HG02852 (cell line): ENCODE measurements at regions not wholly inside any gene's neighbourhood (a gene's known extent, or its start where the extent isn't known, plus 50 kb on each side); places are given as distances from the start of the nearest gene placed in this dataset.

Experiments used
- ATAC-seq: cut with Tn5 transposase; IDR thresholded peaks from one replicate; pipeline ENCODE4 v1.9.1; 2021; ENCODE audit warnings: mild to moderate bottlenecking, moderate library complexity; ENCODE audit not compliant: unreplicated experiment

GRCh38 chr7:33750177-33750576 lies 155.2 kb upstream of the BMPER start:
- peak; percentile 97 for ATAC-seq

- no peak for ATAC-seq
Observed at GRCh38 chr7:33751443-33751842, 153.9 kb upstream of the BMPER start.

GRCh38 chr7:33753881-33754525 lies 151.3 kb upstream of the BMPER start:
- ATAC-seq: no peak

DNA sequence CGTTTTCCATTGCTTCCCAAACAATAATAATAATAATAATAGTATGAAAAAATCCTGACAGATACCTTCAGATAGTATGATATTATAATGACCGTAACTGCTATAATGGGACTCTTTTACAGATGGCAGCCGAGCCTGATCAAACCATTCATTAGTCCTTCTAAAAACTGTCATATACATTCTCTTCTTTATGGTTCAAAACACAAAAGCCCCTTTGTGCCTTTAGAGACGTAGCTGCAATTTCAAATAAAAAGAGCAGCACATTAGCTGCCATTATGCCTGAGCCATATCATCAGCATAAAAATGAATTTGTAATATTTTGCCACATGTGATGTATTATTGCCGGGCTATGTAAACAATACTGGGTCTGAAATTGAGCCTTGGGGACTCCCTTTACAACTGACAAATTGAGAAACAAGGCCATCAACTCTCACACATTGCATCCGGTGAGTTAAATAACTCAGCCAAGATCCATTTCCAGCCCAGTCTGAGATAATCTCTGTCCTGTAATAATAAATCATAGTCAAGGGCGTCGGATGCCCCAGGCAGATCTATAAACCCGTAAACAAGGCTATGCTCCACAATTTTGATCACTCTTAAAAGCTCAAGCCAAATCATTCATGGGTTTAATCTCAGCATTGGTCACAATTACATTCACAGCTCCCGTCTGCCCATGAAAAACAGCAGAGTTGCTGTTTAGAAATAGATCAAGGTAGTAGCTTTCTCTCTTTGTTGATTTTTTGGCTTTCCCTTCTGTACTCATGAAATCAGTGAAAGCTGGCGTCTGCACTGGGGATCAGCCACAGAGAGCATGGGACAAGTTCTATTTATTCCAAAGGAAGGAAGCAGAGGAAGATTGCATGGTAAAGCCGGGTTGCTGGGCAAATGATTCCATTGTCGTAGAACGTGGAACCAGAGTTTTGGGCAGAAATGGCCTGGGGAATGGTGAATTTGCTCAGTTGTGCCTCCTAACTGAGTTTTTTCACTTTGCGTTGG lies 150.1 kb upstream of the BMPER start:
- ATAC-seq: no peak

DNA sequence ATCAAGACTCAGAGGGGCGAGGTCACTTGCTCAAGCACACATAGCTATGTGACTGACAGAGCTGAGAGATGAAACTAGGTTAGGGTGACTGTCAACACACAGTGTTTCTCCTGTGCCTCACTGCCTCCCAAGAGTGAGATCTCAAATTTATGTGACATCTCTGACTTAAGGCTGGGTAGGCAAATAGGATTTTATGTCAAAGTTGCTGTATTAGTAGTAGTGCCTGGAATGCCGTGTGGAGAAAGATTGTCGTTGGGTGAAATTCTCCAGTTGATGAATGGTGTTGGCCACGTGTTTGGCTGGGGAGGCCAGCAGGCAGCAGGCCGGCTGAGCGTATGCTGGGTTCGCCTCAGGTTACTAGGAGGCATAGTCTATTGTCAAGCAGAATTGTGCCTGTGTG lies 148.3 kb upstream of the BMPER start:
- no peak for ATAC-seq

GRCh38 chr7:33757563-33758165 lies 147.7 kb upstream of the BMPER start:
- ATAC-seq: no peak

DNA sequence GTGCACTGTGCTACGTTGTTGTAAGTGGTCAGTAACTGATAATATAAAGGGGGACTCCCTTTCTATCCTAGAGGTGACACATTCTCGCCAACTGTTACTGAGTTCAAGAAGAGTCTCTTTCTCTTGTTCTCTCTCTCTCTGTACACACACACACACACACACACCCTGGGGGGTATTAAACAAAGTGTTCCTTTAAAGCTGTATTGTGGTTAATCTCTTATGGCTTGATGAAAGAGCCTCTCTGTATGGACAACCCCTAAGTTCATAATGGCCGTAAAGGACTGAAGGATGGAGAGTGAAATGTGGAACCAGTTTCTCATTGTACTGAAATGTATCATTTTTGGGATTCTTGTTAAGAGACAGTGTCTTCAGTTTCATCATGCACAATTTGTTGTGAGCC lies 145.2 kb upstream of the BMPER start:
- ATAC-seq: no peak

- no peak for ATAC-seq
Observed at GRCh38 chr7:33760834-33761233, 144.5 kb upstream of the BMPER start.

GRCh38 chr7:33761449-33762080 lies 143.8 kb upstream of the BMPER start:
- no peak for ATAC-seq

- peak; percentile 44 for ATAC-seq
Observed at GRCh38 chr7:33762151-33762910, 143.0 kb upstream of the BMPER start.

GRCh38 chr7:33762911-33763306 lies 142.4 kb upstream of the BMPER start:
- no peak for ATAC-seq

GRCh38 chr7:33764752-33765451 lies 140.4 kb upstream of the BMPER start:
- ATAC-seq: no peak

- no peak for ATAC-seq
Observed at GRCh38 chr7:33766405-33766804, 138.9 kb upstream of the BMPER start.

DNA sequence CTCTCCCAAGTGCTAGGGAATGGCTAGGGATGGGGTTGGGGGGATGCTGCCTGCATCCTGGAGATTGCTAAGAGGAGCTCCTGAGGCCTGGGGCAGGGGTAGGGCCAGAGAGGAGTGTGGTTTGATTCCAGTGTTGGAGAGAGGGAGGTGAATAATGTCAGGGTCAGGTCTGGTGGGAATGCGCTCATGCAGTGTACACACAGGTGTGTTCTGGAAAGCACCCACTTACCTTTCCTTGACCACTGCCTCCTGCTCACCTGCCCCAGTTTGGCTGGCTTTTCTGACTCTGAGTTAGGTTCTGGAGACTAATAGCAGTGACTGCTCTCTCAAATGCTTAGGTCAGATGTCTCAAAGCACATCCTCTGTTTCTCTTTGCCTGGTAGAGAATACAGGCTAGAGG lies 135.4 kb upstream of the BMPER start:
- ATAC-seq: no peak

GRCh38 chr7:33770576-33770975 lies 134.8 kb upstream of the BMPER start:
- no peak for ATAC-seq

DNA sequence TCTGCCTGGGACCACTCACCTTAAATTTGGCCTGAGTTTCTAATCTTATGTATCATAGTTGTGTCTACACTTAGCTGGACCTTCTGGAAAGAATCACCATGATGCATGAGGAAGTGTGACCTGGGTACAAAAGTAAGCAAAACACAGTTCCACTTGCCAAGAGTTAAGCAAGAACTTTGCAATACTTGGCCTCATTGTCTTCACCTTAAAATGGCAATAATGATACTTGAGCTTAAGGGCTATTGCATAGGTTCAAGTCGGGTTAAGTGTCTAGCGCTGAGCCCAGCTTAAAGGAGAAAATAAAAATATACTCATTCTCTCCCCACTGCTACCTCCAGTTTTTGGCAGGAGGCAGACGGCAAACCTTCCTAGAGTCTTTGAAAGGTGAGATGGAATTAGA lies 133.9 kb upstream of the BMPER start:
- no peak for ATAC-seq

GRCh38 chr7:33773053-33773452 lies 132.3 kb upstream of the BMPER start:
- ATAC-seq: no peak

DNA sequence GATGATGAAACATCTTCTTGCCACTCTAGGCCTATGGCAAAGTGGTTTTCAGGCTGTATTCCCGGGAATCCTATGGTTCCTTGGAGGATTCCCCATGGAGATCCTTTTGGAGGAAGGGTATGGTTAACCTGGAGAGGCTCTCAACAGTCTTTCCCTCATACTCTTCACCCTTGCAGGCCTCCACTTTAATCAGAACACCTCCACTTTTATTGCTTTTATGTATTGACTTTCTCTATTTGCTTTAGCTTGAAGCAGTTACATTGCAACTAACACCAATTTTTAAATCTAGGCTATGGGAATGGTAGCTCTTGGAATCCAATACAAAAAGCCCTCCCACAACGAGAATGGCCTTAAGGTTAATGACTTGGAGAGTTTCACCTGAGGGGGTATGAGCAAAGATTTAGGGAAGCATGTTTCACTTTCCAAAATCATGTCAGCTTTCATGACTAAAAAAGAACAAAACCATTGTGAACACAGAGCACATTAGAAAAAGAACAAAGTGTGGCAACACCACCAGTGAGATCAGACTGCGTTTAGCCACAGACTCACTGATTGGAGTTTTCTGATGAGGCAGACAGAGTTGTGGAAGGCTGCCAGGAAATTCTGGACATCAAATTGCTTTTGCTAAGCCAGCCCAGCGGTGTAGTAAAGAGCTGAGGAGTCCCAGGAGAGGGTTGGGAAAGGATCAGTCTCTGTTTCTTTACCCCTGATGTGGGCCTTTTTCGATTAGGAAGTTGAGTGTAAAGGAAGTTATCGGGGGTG lies 130.4 kb upstream of the BMPER start:
- ATAC-seq: no peak

DNA sequence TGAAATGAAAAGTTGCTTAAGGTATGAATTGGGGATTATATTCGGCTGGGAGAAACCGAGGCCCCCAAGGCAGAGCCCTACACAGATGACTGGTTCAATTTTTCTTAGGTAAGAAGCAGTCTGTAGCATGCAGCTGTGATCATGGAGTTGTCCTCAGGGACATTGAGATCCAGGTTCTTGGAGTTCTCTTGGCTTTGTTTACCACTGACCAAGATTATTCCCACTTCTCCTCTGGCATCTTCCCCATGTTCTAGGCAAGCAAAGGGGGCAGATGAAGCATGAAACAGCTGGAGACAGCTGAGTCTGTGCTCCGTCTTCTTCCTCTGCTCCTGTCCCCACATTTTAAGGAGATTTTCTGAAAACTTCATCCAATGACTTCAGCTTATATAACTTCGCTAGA lies 129.5 kb upstream of the BMPER start:
- ATAC-seq: no peak
